ENCODE measurements at regions not wholly inside any gene's neighbourhood (a gene's known extent, or its start where the extent isn't known, plus 50 kb on each side); places are given as distances from the start of the nearest gene placed in this dataset.

- ATAC-seq (no peak), DNase-seq (ENCODE audit: low read depth, low spot score) (no peak), FAIRE-seq (no peak)
- Histone ChIP-seq H3K27me3 (replicated peaks in 1 of 2; ENCODE audit: control insufficient read depth in 2 of 2, insufficient read depth in 2 of 2, low read length in 1 of 2) (no peaks in the 10 kb centered on the region), H3K79me2 (ENCODE audit: control insufficient read depth, insufficient read depth, low read length) (no peaks in the 10 kb centered on the region), H3K9me3 (replicated peaks; ENCODE audit: control insufficient read depth, insufficient read depth, low read length) (no peaks in the 10 kb centered on the region), H3K4me2 (ENCODE audit: control insufficient read depth, insufficient read depth) (no peak overlapping the region), H4K20me1 (ENCODE audit: control insufficient read depth, insufficient read depth) (no peaks in the 10 kb centered on the region), H3K4me3 (no peak overlapping the region), H3K4me1 (ENCODE audit: control insufficient read depth, insufficient read depth, low read length) (no peaks in the 10 kb centered on the region), H3K9ac (ENCODE audit: control insufficient read depth, insufficient read depth, low read length) (no peak overlapping the region), H2AFZ (ENCODE audit: control insufficient read depth, low read depth, low read length) (no peak overlapping the region), H3K36me3 (ENCODE audit: control insufficient read depth in 2 of 2, insufficient read depth in 2 of 2, low read length in 1 of 2) (no peaks in the 10 kb centered on the region), H3K27ac (ENCODE audit: control insufficient read depth, insufficient read depth) (no peak overlapping the region)
- ChIA-PET CTCF (no interaction called here), SMC1A (ENCODE audit: uncharacterized antibody, unreplicated experiment) (no interaction called here), POLR2A (no interaction called here), RAD21 (ENCODE audit: unreplicated experiment) (no interaction called here)
- intact Hi-C loops (cut with micrococcal nuclease; ENCODE audit: unreplicated experiment) (no loop called here), in situ Hi-C loops (cut with MboI) (no loop called here)
- 42% methylated on average over 3 of the region's 3 CpGs for WGBS (ENCODE audit: insufficient coverage, insufficient replicate concordance, low lambda C conversion rate, missing lambda C conversion rate)
- BruUV-seq (replicated peaks), result no TSS peak
- TF ChIP-seq CBX5 (IDR thresholded peaks at IDR 0.05; ENCODE audit: low read depth) (no peak), LARP7 (IDR thresholded peaks at IDR 0.05) (no peak), CREB1 (IDR thresholded peaks at IDR 0.05; ENCODE audit: low read depth) (no peak), PBX3 (IDR thresholded peaks at IDR 0.05; ENCODE audit: insufficient replicate concordance, low read depth, low read length) (no peak), ESRRA (IDR thresholded peaks at IDR 0.05; ENCODE audit: low read length) (no peak), NFYA (IDR thresholded peaks at IDR 0.05; ENCODE audit: borderline replicate concordance, low read depth, low read length) (no peak), RUNX3 (IDR thresholded peaks at IDR 0.05; ENCODE audit: low read length) (no peak), TAF1 (IDR thresholded peaks at IDR 0.05; ENCODE audit: borderline replicate concordance, low read depth, low read length) (no peak), REST (IDR thresholded peaks at IDR 0.05; ENCODE audit: low read depth, low read length) (no peak), ATF7 (IDR thresholded peaks at IDR 0.05; ENCODE audit: low read depth) (no peak), CUX1 (IDR thresholded peaks at IDR 0.05; ENCODE audit: insufficient replicate concordance, low read depth, low read length) (no peak), IKZF1 (conservative IDR thresholded peaks at IDR 0.05) (no peak), YBX1 (IDR thresholded peaks at IDR 0.05) (no peak), CBFB (IDR thresholded peaks at IDR 0.05; ENCODE audit: low read depth) (no peak), SMARCA5 (IDR thresholded peaks at IDR 0.05) (no peak)
These were observed 171.9 kb downstream of the MAD2L1 start for GRCh38 chr4:119894650-119895208.

Data from GM12878 (cell line).